ENCODE measurements at regions not wholly inside any gene's neighbourhood (a gene's known extent, or its start where the extent isn't known, plus 50 kb on each side); places are given as distances from the start of the nearest gene placed in this dataset.
A peak's percentile ranks its signal among the peaks of the same experiment; 100 is the strongest.

- no peak for TF ChIP-seq CTCF (IDR thresholded peaks at IDR 0.05; ENCODE audit: borderline replicate concordance, control extremely low read depth, extremely low read depth, insufficient read depth, missing control alignments)
- no peak for DNase-seq (ENCODE audit: low spot score)
- in situ Hi-C loops (cut with MboI; ENCODE audit: low sequenced_read_pairs, unreplicated experiment), result no loop called here
These were observed 121.9 kb upstream of the RPS6KA3 start for GRCh38 chrX:20388594-20388993.

GRCh38 chrX:20383477-20383876 is 116.8 kb upstream of the RPS6KA3 start:
- DNase-seq (ENCODE audit: low spot score), result no peak
- in situ Hi-C loops (cut with MboI; ENCODE audit: low sequenced_read_pairs, unreplicated experiment), result no loop called here
- no peak for TF ChIP-seq CTCF (IDR thresholded peaks at IDR 0.05; ENCODE audit: borderline replicate concordance, control extremely low read depth, extremely low read depth, insufficient read depth, missing control alignments)

GRCh38 chrX:20382518-20383297 is 116.0 kb upstream of the RPS6KA3 start:
- in situ Hi-C loops (cut with MboI; ENCODE audit: low sequenced_read_pairs, unreplicated experiment), result no loop called here
- TF ChIP-seq CTCF (IDR thresholded peaks at IDR 0.05; ENCODE audit: borderline replicate concordance, control extremely low read depth, extremely low read depth, insufficient read depth, missing control alignments), result no peak
- DNase-seq (ENCODE audit: low spot score), result peak; percentile 17

DNA sequence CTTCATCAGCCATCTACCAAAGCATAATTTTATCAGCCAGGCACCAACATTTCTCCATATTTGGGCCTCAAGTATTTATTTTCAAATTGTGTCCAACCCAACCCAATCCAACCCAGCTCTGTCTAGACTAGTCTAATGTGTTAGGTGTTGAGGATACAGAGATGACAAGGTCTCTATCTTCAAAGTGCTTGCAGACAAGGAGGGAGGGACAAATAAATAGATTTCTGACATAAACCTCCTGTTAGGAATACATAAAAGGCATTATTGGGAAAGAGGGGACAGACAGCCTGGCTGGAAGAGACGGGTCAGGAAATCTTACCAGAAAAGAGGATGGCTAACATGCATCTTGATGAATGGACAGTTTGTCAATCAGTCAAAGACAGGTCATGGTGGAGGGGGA is 115.4 kb upstream of the RPS6KA3 start:
- no peak for TF ChIP-seq CTCF (IDR thresholded peaks at IDR 0.05; ENCODE audit: borderline replicate concordance, control extremely low read depth, extremely low read depth, insufficient read depth, missing control alignments)
- DNase-seq (ENCODE audit: low spot score), result no peak
- in situ Hi-C loops (cut with MboI; ENCODE audit: low sequenced_read_pairs, unreplicated experiment), result no loop called here

- DNase-seq (ENCODE audit: low spot score), result no peak
- no peak for TF ChIP-seq CTCF (IDR thresholded peaks at IDR 0.05; ENCODE audit: borderline replicate concordance, control extremely low read depth, extremely low read depth, insufficient read depth, missing control alignments)
These were observed 111.7 kb upstream of the RPS6KA3 start for GRCh38 chrX:20378233-20378920.

DNA sequence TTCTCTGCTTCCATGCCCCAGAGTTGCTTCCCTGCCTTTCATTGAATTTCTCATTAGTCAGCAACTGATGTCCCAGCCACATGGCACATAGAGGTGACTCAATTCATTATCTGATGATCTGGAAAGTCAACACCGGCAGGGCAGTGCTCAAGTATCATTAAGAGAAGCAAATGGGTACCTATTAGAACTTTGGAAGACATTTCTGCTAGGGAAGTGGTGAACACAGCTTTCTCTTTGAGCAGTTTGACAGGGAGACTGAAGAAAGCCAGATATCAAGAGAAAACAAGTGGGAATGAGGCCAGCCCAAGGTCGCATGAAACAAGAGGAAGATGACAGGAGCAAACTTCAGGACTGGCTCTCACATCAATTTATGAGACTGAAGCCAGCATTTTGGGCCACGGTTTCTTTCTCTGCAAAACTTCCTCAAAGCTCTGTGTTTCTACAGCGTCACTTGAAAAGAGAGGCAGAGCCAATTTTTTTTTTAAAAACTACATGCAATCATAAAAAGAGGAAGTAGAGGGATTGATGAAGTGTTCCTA is 108.3 kb upstream of the RPS6KA3 start:
- in situ Hi-C loops (cut with MboI; ENCODE audit: low sequenced_read_pairs, unreplicated experiment), result no loop called here
- no peak for TF ChIP-seq CTCF (IDR thresholded peaks at IDR 0.05; ENCODE audit: borderline replicate concordance, control extremely low read depth, extremely low read depth, insufficient read depth, missing control alignments)
- no peak for DNase-seq (ENCODE audit: low spot score)

More at GRCh38 chrX:20378233-20378920, 111.7 kb upstream of the RPS6KA3 start:
- in situ Hi-C loops (cut with MboI; ENCODE audit: low sequenced_read_pairs, unreplicated experiment), result no loop called here
